Mucosa of rectum (tissue), 2 donors: ENCODE measurements at regions not wholly inside any gene's neighbourhood (a gene's known extent, or its start where the extent isn't known, plus 50 kb on each side); places are given as distances from the start of the nearest gene placed in this dataset.

Source experiments
- H3K27ac ChIP-seq, 2 donors: one replicate each; pipeline ENCODE4 v1.7.0; 2013; ENCODE audit warnings: inconsistent platforms in 2 of 2, low read depth in 2 of 2, low read length in 2 of 2
- H3K27me3 ChIP-seq, 2 donors: one replicate each; pipeline ENCODE4 v1.7.0; 2013; ENCODE audit warnings: low read length in 2 of 2; ENCODE audit not compliant: control insufficient read depth in 2 of 2, insufficient read depth in 2 of 2
- H3K36me3 ChIP-seq, 2 donors: one replicate each; pipeline ENCODE4 v1.7.0; 2013; ENCODE audit warnings: low read length in 2 of 2; ENCODE audit not compliant: control insufficient read depth in 2 of 2, insufficient read depth in 2 of 2
- H3K4me1 ChIP-seq, 2 donors: one replicate each; pipeline ENCODE4 v1.7.0; 2013; ENCODE audit warnings: low read length in 2 of 2, mild to moderate bottlenecking in 1 of 2; ENCODE audit not compliant: control insufficient read depth in 2 of 2, insufficient read depth in 2 of 2
- H3K4me3 ChIP-seq, 2 donors: one replicate each; pipeline ENCODE4 v1.7.0; 2013; ENCODE audit warnings: low read length in 2 of 2
- H3K9ac ChIP-seq, 2 donors: one replicate each; pipeline ENCODE4 v1.7.0; 2013; ENCODE audit warnings: low read length in 2 of 2, low read depth in 1 of 2, mild to moderate bottlenecking in 1 of 2
- H3K9me3 ChIP-seq, 2 donors: one replicate each; pipeline ENCODE4 v1.7.0; 2013; ENCODE audit warnings: low read length in 2 of 2; ENCODE audit not compliant: control insufficient read depth in 2 of 2
- donor health status: healthy.
- donor health status: Normal muscosa, but diverticular disease.

DNA sequence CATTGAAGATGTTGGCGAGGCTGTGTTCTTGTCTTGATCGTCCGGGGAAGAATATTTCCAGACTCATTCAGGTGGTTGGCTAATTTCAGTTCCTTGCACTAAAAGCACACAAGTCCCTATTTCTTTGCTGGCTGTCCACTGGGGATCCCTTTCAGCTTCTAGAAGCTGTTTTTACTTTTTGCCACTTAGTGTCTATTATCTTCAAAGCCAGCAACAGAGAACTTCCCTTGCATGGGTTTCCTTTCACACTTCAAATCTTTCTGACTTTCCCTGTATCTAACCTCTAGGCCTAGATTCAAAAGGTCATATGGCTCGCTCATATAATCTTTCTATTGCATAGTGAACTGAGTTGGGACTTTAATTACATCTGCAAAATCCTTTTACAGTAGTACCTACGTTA, 215.3 kb upstream of the PCDH9 start:
- no peak overlapping the region for H3K9ac ChIP-seq
- no peak overlapping the region for H3K27ac ChIP-seq
- H3K4me1 ChIP-seq = no peaks in the 10 kb centered on the region
- H3K27me3 ChIP-seq = no peaks in the 10 kb centered on the region
- no peaks in the 10 kb centered on the region for H3K36me3 ChIP-seq
- H3K9me3 ChIP-seq = no peaks in the 10 kb centered on the region
- H3K4me3 ChIP-seq = no peak overlapping the region

DNA sequence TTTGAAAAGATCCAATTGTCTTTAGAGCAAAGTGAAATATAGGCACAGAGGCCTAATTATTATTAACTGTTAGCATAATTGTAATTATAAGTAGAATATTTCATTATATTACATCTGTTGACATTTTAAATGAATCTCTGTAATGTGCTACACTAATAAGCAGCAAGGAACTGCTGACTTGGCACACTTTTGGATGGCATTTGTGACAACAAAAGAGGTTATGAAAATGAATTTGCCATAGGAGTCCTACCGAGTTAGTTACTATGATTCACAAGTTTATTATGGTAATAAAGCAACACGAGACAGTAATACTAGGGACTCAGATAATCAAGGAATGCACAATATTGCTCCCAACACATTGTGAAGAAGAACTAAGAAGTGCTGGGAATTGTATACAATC, 213.8 kb upstream of the PCDH9 start:
- Histone ChIP-seq H3K4me1 (no peaks in the 10 kb centered on the region), H3K36me3 (no peaks in the 10 kb centered on the region), H3K27ac (no peak overlapping the region), H3K9ac (no peak overlapping the region), H3K4me3 (no peak overlapping the region), H3K9me3 (no peaks in the 10 kb centered on the region), H3K27me3 (no peaks in the 10 kb centered on the region)

DNA sequence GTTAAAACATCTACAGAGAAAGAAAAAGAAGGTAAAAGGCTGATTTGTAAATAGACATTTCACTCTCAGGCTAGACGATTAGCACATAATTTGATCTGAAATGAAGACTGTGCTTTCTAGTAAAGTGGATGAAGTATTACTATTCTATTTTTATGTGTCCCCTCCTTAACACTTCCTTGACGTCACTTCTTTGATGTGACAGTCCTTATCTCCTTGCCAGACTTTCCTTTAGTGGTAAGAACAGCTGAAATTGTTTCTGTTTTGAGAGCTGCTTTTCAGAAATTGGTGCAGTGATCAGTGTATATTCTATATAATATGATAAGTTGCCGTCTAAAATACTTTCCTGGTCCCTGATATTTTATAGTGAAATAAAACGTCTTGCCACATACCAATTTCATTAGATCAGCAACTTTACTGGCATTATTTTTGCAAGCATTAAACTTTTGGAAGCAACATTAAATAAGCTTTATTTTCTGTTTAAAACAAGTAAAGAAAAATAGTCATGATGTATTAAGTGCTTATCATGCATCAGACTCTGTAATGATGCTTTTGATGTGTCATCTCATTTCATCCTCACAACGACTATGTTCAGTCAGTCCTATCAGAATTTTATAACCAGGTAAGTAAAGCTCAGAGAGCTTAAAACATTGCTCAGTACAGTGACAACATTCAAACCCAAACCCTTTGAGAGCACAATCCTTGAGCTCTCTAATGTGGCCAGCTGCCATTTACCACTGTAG, 210.3 kb upstream of the PCDH9 start:
- H3K9ac ChIP-seq = no peak overlapping the region
- no peaks in the 10 kb centered on the region for H3K9me3 ChIP-seq
- H3K4me3 ChIP-seq = no peak overlapping the region
- no peaks in the 10 kb centered on the region for H3K27me3 ChIP-seq
- no peaks in the 10 kb centered on the region for H3K36me3 ChIP-seq
- no peaks in the 10 kb centered on the region for H3K4me1 ChIP-seq
- no peak overlapping the region for H3K27ac ChIP-seq

DNA sequence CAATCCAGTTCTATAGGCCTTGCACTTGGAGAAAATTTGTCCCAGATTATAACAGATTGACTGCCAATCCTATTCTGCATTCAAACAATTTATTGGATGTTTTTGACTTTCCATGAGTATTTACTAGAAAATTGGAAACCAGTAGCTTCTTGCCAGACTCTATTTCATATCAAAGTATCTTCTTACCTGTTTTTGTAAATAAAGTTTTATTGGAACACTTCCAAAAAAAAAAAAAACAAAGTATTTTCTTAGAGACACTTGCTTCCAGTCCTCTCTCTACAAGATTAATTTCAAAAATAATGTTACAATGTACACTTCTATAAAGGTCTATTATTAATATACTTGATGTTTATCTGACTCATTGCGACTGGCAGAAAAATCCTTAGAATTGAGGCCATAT, 209.2 kb upstream of the PCDH9 start:
- H3K27me3 ChIP-seq = no peaks in the 10 kb centered on the region
- no peaks in the 10 kb centered on the region for H3K36me3 ChIP-seq
- H3K27ac ChIP-seq = no peak overlapping the region
- H3K9me3 ChIP-seq = no peaks in the 10 kb centered on the region
- H3K4me3 ChIP-seq = no peak overlapping the region
- no peaks in the 10 kb centered on the region for H3K4me1 ChIP-seq
- no peak overlapping the region for H3K9ac ChIP-seq

DNA sequence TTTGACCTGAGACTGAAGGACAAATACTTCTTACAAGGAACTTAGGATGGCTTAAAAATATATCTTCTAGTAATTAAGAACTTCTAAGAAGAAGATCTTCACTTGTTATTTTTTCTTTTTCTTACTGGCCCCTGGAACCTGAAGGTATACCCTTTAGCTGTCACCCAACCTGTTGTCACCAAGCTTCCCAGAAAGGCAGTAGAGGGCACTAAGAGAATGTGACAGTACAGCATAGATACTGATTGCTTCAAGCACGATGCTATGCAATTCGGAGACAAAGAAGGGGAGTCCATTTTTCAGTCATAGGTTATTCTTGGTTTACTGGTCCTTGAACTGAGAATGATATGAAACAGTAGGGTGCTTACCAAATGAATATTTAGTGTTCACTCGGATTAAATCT, 208.3 kb upstream of the PCDH9 start:
- H3K27me3 ChIP-seq = no peaks in the 10 kb centered on the region
- no peaks in the 10 kb centered on the region for H3K4me1 ChIP-seq
- no peak overlapping the region for H3K9ac ChIP-seq
- no peaks in the 10 kb centered on the region for H3K36me3 ChIP-seq
- H3K9me3 ChIP-seq = no peaks in the 10 kb centered on the region
- H3K4me3 ChIP-seq = no peak overlapping the region
- H3K27ac ChIP-seq = no peak overlapping the region

DNA sequence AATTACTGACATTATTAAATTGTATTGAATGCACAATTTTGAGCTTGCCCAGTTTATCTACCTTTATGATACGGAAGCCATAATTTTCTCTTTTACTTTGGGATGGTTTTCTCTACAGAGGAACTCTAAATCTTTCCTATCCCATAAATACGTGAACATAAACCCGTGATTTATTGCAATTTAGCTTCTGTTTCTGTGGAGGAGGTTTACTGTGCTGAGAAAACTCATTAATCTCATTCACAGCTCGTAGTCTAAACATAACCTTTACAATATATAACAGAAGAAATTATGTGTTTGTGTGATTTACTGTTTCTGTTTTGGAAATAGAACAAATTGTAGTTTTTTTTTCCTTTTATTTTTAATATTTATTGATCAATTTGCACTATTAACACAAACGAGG, 207.1 kb upstream of the PCDH9 start:
- Histone ChIP-seq H3K36me3 (no peaks in the 10 kb centered on the region), H3K27ac (no peak overlapping the region), H3K4me1 (no peaks in the 10 kb centered on the region), H3K4me3 (no peak overlapping the region), H3K27me3 (no peaks in the 10 kb centered on the region), H3K9me3 (no peaks in the 10 kb centered on the region), H3K9ac (no peak overlapping the region)

DNA sequence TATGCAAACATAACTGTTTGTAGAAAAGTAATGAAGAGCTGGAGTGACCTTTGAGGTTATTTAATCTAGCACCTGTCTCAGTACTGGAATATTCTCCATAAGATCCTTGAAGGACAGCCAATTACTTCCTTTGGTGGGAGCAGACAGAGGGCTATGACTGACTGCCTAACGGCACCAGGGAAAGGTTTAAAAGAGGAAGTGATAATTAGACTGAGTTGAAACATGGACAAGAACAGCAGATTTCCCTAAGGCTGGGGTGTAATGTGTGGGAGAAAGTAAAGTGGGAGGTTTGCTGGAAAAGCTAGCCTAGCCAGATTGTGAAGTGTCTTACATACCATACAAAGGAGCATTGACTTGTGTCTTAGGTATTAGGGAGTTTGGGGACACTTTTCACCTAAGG, 191.3 kb upstream of the PCDH9 start:
- H3K9ac ChIP-seq = no peak overlapping the region
- no peak overlapping the region for H3K27ac ChIP-seq
- no peak overlapping the region for H3K4me3 ChIP-seq
- no peaks in the 10 kb centered on the region for H3K27me3 ChIP-seq
- no peaks in the 10 kb centered on the region for H3K9me3 ChIP-seq
- no peaks in the 10 kb centered on the region for H3K36me3 ChIP-seq
- H3K4me1 ChIP-seq = no peaks in the 10 kb centered on the region

DNA sequence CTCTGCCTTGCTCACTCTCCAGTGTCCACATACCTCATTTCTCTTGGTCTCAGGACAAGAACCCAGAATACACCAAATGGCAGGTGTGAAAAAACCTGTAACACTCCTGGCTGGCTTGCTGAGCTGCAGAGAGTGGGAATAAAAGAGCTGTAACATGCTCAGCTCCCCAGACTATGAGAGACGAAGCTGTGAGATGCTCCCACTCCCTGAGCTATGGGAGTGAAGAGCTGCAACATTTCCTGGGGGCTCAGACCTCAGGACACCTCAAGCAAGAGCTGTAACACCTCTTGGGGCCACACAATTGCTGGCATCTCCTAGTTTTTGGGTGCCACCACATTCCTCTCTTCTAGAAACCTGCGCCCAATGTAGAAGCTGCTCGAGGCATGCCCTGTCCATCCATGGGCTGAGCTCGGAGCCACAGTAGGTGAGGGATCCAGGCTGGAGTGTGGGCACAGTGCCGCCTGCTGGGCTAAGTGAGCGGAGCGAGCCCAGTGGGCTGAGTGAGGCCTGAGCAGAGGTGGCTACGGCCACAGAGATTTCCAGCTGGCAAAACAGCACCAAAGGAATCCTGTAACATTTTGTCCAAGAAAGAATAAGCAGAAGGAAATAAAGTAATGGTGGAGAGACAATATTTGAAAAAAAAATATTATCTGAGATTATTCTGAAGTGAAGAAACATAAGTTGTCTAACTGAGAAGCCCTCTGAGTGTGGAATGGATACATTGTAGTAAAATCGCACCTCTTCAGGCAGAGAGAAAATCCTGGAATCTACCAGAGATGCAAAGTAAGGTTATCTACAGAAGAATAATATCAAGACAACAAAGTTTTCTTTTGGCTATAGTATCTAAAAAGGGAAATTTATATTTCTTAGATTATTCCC, 186.2 kb upstream of the PCDH9 start:
- Histone ChIP-seq H3K36me3 (no peaks in the 10 kb centered on the region), H3K9me3 (no peaks in the 10 kb centered on the region), H3K4me3 (no peak overlapping the region), H3K4me1 (no peaks in the 10 kb centered on the region), H3K27me3 (no peaks in the 10 kb centered on the region), H3K9ac (no peak overlapping the region), H3K27ac (no peak overlapping the region)

DNA sequence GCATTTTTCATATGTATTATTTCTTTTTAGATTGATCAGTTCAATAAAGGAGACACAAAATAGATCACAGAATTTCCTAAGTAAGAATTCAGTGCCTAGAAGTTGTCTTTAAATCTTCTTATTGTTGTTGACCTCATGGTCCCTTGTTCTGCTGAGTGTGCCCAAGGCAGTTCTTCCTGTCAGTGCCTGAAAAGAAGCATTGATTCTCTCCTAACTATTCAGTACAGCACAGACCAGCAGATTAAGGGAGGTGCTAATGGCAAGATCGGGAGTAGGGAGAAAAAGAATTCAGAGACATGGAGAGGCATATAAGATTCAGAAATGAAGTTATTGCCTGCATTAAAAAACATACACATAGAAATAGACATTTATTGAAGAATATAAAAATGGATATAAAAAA, 180.5 kb upstream of the PCDH9 start:
- H3K9me3 ChIP-seq = no peaks in the 10 kb centered on the region

DNA sequence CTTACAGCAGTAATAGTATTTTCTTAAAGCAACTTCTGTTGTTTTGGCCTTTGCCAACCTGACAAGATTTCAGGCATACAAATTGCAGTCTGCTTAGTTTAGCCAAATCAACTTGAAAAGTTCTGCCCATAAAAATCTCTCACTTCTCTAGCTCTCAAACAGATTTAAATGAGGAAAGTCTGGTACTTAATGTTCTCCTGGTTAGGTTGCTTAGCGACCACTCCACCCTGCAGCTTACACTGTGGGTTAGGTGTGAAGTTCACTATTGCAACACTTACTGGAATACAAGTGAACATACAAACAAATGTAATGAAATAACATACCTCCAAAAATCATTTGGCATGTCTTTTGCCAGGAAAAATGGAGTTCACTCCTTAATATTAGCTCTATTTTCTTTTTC, 178.7 kb upstream of the PCDH9 start:
- Histone ChIP-seq H3K27ac (no peak overlapping the region), H3K9me3 (no peaks in the 10 kb centered on the region), H3K27me3 (no peaks in the 10 kb centered on the region), H3K36me3 (no peaks in the 10 kb centered on the region), H3K4me1 (no peaks in the 10 kb centered on the region), H3K4me3 (no peak overlapping the region), H3K9ac (no peak overlapping the region)

More for the DNA sequence above, 180.5 kb upstream of the PCDH9 start:
- Histone ChIP-seq H3K27me3 (no peaks in the 10 kb centered on the region), H3K9ac (no peak overlapping the region), H3K36me3 (no peaks in the 10 kb centered on the region), H3K27ac (no peak overlapping the region), H3K4me1 (no peaks in the 10 kb centered on the region), H3K4me3 (no peak overlapping the region)
